HG02623 (cell line): ENCODE measurements at regions not wholly inside any gene's neighbourhood (a gene's known extent, or its start where the extent isn't known, plus 50 kb on each side); places are given as distances from the start of the nearest gene placed in this dataset.

ENCODE experiments used
- ATAC-seq: cut with Tn5 transposase; IDR thresholded peaks from one replicate; pipeline ENCODE4 v1.9.1; 2021; ENCODE audit warnings: moderate library complexity; ENCODE audit not compliant: unreplicated experiment

GRCh38 chr20:11429889-11430519 lies 487.7 kb upstream of the BTBD3 start:
- no peak for ATAC-seq

GRCh38 chr20:11430652-11431051 lies 487.0 kb upstream of the BTBD3 start:
- ATAC-seq: no peak

GRCh38 chr20:11431621-11432020 lies 486.1 kb upstream of the BTBD3 start:
- no peak for ATAC-seq

GRCh38 chr20:11432407-11432806 lies 485.3 kb upstream of the BTBD3 start:
- ATAC-seq: no peak

GRCh38 chr20:11436113-11436905 lies 481.4 kb upstream of the BTBD3 start:
- ATAC-seq: no peak

GRCh38 chr20:11437090-11437489 lies 480.6 kb upstream of the BTBD3 start:
- ATAC-seq: no peak

- no peak for ATAC-seq
Observed at GRCh38 chr20:11437611-11438380, 479.9 kb upstream of the BTBD3 start.

GRCh38 chr20:11438412-11438811 lies 479.3 kb upstream of the BTBD3 start:
- ATAC-seq: no peak

- ATAC-seq: no peak
Observed at GRCh38 chr20:11443382-11444119, 474.1 kb upstream of the BTBD3 start.

GRCh38 chr20:11445161-11445560 lies 472.5 kb upstream of the BTBD3 start:
- no peak for ATAC-seq

GRCh38 chr20:11445891-11446290 lies 471.8 kb upstream of the BTBD3 start:
- ATAC-seq: no peak

GRCh38 chr20:11447371-11448100 lies 470.2 kb upstream of the BTBD3 start:
- no peak for ATAC-seq

GRCh38 chr20:11448554-11448953 lies 469.1 kb upstream of the BTBD3 start:
- ATAC-seq: no peak

GRCh38 chr20:11451793-11452291 lies 465.9 kb upstream of the BTBD3 start:
- ATAC-seq: no peak

- no peak for ATAC-seq
Observed at GRCh38 chr20:11452326-11452725, 465.4 kb upstream of the BTBD3 start.

GRCh38 chr20:11453430-11453829 lies 464.3 kb upstream of the BTBD3 start:
- no peak for ATAC-seq

- ATAC-seq: no peak
Observed at GRCh38 chr20:11454966-11455799, 462.5 kb upstream of the BTBD3 start.

GRCh38 chr20:11457488-11457887 lies 460.2 kb upstream of the BTBD3 start:
- ATAC-seq: no peak

- no peak for ATAC-seq
Observed at GRCh38 chr20:11459090-11459890, 458.4 kb upstream of the BTBD3 start.
